EL (cell line): ENCODE measurements at regions not wholly inside any gene's neighbourhood (a gene's known extent, or its start where the extent isn't known, plus 50 kb on each side); places are given as distances from the start of the nearest gene placed in this dataset.
"Not testable (repeated sequence)": the region's sequence is repeated elsewhere in the genome, so short reads cannot be mapped to it uniquely, and the experiment has no call there.

Source experiments
- DNase-seq: peaks from one replicate; pipeline ENCODE4 v3.0.0-alpha.2; 2016

DNA sequence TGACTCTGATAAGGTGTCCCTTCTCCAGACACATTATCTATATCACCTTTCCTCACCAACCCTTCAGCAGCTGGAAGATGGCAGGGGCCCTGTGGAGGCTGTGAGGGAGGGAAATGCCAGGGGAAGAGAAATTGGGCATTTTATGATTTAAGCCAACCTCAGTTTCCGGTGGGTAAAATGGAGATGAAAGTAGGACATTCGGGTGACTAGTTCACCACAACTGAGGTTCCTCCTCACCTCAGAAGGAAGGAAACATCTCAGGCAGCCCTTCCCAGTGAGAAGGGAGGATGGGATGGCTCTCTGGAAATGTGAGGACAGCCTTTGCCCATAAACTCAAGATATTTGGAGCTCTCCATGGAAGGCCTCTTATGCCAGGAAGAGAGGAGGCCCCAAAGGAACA, 251.5 kb downstream of the MID1IP1 start:
- no peak for DNase-seq

- DNase-seq: no peak
Observed at GRCh38 chrX:39058724-39059123, 257.5 kb downstream of the MID1IP1 start.

DNA sequence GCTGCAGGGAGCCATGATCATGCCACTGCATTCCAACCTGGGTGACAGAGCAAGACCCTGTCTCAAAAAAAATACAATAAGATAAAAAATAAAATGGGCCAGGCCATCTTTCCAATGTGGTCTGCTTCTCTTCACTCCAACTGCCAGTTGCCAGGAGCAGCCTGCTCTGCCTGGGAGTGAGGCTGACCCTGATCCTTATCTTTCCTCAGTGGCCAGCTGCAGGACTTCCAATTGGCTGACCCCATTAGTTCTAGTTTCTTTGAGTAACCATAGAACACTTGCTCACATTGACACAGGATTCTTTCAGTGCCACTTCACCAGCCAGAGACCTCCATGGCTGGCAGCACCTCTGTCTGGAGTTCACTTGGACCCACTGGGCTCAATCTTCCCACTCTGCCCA, 258.6 kb downstream of the MID1IP1 start:
- no peak for DNase-seq

- DNase-seq: no peak
Observed at GRCh38 chrX:39063037-39063436, 261.8 kb downstream of the MID1IP1 start.

DNA sequence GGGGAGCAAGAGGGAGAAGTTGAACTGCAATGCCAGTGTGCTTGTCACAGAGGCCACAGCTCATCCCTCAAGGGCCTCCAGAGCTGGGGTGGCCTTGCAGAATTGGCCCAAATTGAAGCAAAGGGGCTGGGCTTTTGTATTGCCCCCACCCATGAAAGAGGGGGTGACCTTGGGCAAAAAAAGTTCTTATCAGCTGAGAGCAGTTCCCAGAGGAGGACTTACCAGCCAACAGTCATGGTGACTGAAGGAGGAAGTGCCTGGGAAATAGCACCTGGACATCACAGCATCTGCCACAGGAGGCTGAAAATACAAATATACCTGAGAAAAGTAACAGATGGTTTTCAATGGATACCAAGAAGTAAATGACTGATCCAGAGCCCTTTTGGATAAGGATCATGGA, 262.4 kb downstream of the MID1IP1 start:
- DNase-seq: no peak

DNA sequence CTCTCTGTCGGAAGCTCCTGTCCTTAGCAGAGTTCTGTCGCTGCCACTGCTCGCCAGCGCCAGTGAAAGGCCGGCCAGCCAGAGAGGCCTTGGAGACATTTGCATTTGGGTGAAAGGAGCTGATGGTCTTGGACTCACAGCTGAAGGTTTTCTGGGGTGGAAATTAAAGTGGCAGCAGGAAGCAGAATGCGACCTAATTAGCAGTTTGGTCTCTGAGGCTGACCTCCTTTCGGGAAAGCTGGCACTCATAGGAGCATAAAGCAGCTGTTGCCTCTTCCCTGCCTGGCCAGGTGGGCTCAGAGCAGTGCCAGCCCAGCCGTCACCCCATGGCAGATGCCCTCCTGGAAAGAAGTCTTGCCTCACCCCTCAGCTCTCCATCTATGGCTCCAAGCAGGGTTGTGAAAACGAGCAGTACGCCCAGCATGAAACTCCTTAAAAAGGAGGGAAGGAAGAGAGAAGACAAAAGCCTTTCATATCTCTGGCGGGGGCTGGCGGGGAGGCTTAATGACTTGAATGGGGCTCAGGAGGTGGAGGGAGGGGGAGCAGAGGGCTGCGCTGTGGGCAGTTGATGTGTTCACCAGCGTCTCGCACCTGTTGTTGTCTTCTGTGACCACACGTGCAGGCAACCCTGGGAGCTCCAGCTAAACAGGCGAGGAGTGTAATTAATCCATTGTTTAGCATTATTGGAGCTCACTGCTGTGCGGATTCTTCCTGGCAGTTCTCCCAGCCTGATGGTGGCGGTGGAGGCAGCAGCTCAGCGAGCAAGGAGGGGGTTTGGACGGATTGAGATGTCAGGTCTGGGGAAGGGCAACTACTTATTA, 264.0 kb downstream of the MID1IP1 start:
- DNase-seq: no peak

- DNase-seq: no peak
Observed at GRCh38 chrX:39067866-39068265, 266.6 kb downstream of the MID1IP1 start.

GRCh38 chrX:39068634-39069033, 267.4 kb downstream of the MID1IP1 start:
- not testable (repeated sequence) for DNase-seq

- no peak for DNase-seq
Observed at GRCh38 chrX:39070009-39070408, 268.8 kb downstream of the MID1IP1 start.

DNA sequence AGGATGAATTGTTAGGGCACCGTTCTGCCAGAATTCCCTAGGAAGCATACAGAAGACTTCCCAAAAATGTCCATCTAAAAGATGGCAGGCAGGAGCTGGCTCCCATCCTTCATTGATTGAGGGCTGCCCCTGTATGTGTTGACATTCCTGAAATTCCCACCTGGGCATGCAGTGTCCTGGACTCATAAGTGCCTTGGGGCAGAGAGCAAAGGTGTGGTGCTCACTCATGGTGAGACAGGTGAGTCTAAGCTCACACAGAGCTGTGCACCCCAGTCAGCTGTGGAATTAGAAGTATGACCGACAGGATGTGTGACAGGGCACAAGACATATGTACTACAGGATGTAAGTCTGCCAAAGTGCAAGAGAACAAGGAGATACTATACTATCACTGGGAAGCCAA, 271.9 kb downstream of the MID1IP1 start:
- DNase-seq: no peak

DNA sequence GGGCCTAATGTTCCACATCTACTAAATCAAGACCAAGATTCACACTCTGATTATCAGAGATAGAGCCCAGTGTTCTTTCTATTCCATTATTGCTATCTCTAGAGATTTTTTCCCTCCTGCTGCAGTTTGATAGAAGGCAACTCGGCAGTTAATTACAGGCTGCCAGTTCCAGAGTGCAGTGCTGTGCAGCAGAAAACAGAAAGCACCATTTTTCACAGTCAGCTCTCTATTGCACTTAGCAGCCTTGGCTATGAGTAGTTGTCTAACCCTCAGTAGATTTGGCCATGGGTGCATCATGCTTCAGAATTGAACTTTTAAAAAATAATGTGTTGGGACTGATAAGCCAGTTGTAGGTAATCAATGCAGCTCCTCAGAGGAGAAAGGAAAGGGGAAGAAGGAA, 295.3 kb downstream of the MID1IP1 start:
- no peak for DNase-seq

DNA sequence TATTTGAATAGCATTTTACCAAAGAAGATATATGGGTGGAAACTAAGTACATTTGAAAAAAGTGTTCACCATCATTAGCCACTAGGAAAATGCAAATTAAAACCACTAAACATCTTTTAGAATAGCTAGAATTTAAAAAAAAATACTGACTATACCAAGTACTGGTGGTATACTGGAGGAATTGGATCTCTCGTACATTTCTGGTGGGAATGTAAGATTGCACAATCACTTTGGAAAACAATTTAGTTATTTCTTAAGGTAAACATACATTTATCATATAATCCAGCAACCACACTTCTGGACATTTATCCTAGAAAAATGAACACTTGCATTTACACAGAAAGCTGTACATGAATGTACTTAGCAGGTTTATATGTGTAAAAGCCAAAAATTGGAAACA, 303.5 kb downstream of the MID1IP1 start:
- DNase-seq: no peak

DNA sequence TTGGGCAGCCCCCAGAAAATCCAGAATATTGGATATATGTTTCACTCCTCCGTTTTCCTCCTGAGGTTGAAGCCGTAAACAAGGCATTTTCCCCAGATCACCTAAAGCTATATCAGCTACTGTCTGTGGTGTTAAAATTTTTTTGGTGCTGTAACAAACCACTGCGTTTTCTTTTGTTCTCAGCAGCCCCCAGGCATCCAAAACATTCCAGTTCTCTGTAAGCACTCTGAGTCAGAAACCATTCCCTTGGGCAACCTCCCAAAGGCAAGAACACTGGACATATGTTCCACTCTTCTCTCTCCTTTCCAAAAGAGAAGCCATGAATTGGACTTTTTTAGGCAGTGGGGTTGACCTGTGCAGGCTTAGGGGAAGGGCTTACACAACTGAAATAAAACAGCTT, 310.9 kb downstream of the MID1IP1 start:
- no peak for DNase-seq

DNA sequence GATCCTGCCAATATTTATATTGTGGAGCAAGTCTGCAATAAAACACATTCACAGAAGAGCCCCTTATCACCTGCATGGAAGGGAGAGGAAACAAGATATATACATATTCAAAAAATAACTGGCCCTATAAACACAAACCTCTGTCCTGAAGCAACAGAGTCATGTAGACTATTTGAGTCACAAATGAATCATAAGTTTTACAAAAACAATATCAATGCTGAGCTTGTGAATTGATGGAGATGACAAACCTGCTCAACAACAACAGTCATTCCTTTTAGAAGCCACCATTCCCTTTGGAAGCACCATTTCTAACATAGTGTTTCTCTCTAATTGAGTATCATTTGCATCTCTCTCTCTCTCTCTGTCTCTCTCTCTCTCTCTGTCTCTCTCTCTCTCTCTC, 313.9 kb downstream of the MID1IP1 start:
- no peak for DNase-seq

GRCh38 chrX:39117101-39117500, 315.8 kb downstream of the MID1IP1 start:
- no peak for DNase-seq

GRCh38 chrX:39121903-39122302, 320.6 kb downstream of the MID1IP1 start:
- DNase-seq: no peak

DNA sequence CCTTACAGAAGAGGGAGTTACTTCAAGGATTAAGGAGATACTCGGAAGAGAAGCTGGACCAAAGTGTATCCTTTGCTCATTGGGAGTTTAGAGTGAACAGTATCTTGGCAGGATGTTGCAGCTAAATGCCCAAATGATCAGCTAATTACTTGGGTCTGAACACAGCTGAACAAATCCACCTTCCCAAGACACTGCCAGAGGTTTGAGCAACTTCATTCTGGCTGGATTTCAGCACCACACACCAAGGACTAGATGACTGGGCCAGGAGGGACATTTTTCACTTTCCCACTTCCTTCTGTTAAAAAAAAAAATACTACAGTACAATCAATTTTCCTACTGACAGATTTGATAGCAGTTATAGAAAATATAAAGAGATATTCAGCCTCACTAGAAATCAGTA, 324.6 kb downstream of the MID1IP1 start:
- DNase-seq: no peak

DNA sequence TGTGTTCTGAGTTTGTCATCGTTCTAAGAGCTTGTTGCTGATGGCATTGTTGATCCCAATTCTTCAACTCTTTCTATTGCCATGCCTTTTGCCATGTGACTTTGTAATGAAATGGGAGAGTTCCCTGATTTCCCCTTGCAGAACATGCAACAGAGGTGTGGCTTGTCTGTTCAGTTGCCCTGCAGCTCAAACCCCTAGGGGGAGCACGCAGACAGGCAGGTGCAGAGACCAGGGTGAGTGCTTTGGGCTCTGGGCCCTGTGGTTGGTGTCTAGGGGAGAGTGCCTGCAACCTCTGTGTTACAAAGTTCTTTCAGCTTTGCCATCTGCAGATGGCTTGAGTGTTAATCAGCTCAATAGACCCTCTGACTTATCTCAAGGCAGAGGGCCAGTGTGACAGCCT, 332.7 kb downstream of the MID1IP1 start:
- DNase-seq: no peak

DNA sequence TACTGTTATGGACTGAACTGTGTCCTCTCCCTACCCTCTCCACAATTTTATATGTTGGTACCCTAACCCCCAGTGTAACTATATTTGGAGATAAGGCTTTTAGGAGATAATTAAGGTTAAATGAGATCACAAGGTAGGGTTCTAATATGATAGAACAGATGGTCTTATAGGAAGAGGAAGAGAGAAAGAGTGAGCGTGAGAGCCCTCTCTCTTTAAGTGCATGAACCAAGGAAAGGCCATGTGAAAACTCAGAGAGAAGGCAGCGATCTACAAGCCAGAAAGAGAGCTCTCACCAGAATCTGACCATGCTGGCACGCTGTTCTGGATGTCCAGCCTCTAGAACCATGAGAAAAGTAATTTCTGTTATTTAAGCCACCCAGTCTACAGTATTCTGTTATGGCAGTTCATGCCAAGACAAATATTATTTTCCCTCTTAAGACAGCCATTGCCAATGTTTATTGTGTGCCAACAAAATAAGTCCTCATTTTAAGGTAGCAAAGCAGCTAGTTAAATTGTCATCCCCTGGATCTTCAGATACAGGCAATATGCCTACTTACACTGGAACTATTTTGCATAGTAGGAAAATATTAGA, 336.2 kb downstream of the MID1IP1 start:
- no peak for DNase-seq

DNA sequence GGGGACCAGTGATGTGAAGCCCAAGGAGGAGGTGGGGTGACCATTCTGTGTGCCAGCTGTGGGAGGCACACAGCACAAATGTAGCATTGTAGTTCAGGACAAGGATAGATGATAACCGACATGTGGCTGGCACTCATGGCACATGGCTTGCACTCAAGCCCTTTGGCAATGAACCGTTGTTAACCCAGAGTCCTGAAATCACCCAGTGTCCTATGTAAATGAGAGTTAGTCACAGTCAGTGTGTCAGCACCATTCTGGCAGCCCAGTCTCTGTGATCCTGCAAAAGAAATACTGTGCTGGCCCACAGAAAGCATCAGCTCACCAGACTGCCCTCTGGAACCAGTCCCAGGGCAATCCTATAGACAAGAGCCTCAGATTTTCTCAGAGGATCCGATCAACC, 339.3 kb downstream of the MID1IP1 start:
- DNase-seq: no peak

DNA sequence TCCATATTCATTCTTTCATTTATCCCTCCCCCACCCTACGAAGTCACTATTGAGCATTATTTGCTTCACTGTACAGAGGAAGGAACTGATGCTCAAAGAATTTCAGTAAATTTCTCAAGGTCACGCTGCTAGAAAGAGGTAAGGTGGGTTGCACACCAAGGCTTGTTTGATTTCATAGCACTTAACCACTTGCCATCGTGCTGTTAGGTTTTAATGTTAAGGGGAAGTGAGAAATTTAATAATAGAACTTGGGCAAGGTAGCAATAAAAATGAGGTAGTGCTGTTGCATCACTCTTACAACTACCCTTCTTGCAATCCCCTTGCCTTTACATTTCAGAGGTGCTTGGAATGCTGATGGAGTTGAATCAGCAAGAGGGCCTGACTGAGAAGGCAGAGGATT, 343.1 kb downstream of the MID1IP1 start:
- no peak for DNase-seq

DNA sequence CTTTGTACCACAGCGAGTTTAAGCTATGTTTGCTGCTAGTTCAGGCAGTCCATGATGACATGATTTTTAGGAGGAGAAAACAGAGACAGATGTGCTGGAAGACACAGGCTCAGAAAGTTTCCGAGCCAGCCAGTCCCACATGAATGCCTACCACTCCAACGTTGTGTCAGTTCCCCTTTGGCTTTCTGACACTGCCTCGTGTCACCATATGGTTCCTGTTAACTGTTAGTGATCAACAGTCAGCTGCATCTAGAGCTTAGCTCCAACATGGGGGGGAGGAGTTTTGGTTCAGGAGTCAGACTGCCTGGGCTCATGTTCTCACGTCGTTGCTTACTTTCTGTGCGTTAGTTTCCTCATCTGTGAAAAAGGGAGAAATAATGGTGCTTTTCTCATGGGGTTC, 343.7 kb downstream of the MID1IP1 start:
- DNase-seq: no peak

DNA sequence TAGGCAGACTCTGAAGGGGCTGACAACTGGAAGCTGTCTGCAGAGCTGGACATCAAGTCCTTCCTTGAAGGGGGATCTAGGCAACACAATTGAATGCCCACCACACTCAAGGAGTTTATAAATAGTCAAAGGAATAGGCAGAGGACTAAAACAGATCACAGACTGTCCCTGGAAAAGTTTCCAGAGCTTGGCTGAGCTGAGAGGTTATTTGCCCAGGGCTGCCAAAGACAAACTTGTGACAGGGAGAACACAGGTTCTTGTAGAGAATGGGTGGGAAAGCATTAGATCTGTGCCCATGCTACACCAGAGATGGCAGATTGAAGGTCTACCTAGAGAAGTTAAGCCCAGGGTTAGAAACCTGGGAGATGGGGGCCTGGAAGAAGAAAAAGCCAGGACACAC, 344.6 kb downstream of the MID1IP1 start:
- no peak for DNase-seq

DNA sequence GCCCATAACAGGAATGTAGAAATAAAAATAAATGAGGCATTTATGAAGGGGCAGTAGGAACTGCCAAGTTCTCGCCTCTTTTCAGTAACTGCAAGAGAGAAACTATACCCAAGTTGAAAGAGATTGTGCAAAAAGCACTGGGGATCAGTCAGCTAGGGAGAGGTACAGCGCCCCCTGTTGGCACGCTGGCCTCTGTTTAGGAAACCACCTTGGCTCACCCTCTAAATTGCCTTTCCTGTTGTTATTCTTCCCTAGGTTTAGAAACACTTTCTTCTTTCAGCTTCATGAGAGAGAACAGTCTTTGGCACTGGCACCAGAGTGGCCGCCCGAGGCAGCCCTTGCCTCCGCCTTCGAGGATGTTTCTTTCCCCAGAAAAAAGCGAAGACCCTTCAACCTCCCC, 348.5 kb downstream of the MID1IP1 start:
- DNase-seq: peak; percentile 16

DNA sequence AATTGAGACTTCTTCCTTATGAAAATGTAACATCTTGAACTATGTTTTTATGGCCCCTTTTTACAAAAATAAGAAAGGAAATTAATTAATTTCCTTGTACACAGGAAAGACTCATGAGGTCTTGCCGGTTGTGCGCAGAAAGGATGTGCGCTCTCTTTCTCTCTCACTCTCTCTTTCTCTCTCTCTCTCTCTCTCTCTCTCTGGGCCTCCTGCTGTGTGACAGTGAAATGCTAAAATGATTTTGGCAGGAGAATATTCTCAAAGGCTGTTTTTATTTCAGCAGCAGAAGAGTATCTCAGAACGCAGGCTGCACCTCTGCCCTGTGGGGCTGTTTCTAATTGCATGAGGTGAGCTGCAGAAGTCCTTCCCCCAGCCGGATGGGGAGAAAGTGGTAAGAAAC, 349.0 kb downstream of the MID1IP1 start:
- DNase-seq: no peak
